ENCODE measurements at regions not wholly inside any gene's neighbourhood (a gene's known extent, or its start where the extent isn't known, plus 50 kb on each side); places are given as distances from the start of the nearest gene placed in this dataset.

GRCh38 chr3:150079029-150079739 is 108.5 kb upstream of the PFN2 start:
- H3K9ac ChIP-seq (ENCODE audit: low read length in 5 of 5), result peak overlapping the region in 1 of 5 donors; percentile 11
- no peak overlapping the region for H3K27ac ChIP-seq (ENCODE audit: low read depth, low read length)
- no peaks in the 10 kb centered on the region for H3K27me3 ChIP-seq (ENCODE audit: control insufficient read depth in 5 of 5, insufficient read depth in 4 of 5, low read length in 5 of 5)
- no peaks in the 10 kb centered on the region for H3K36me3 ChIP-seq (ENCODE audit: control insufficient read depth in 5 of 5, insufficient read depth in 5 of 5, low read length in 5 of 5)
- H3K4me3 ChIP-seq (ENCODE audit: low read depth in 1 of 5, low read length in 5 of 5), result no peak overlapping the region
- peaks cover 0 to 47% (median 7%) of the 10 kb centered on the region in 5 donors for H3K4me1 ChIP-seq (ENCODE audit: control insufficient read depth in 5 of 5, insufficient read depth in 5 of 5, low read length in 5 of 5)
- H3K9me3 ChIP-seq (ENCODE audit: control insufficient read depth in 5 of 5, low read length in 5 of 5), result peaks cover 5 to 15% (median 10%) of the 10 kb centered on the region in 5 donors

DNA sequence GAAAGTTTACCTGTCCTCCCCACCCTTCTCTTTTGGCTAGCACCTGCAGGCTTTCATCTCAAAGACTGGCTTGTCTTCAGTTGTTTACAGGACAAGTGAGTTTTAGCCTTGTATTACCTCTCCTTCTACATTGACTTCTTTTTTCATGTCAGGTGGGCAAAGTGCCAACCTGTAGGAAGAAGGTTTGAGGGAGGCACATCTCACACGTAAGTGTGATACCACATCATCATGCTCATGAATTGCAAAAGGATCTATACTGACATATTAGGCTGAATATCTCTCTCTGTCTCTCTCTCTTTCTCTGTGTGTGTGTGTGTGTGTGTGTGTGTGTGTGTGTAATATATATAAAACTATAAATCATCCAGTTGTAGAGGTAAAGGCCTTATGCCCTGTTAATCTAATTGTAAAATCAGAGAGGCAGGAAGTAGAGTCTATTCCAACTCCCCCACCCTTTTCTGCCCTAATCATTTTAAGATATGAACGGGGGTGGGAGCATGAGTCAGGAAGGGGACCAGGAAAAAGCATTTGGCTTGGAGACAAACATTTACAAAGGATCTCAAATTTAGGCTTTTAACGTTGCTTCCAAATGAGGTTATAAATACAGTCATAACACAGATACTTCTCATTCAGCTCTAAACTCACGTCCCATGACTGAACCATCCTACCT is 107.0 kb upstream of the PFN2 start:
- no peak overlapping the region for H3K9ac ChIP-seq (ENCODE audit: low read length in 5 of 5)
- peaks cover 5 to 15% (median 10%) of the 10 kb centered on the region in 5 donors for H3K9me3 ChIP-seq (ENCODE audit: control insufficient read depth in 5 of 5, low read length in 5 of 5)
- H3K4me1 ChIP-seq (ENCODE audit: control insufficient read depth in 5 of 5, insufficient read depth in 5 of 5, low read length in 5 of 5), result peaks cover 0 to 43% (median 5%) of the 10 kb centered on the region in 5 donors
- H3K27me3 ChIP-seq (ENCODE audit: control insufficient read depth in 5 of 5, insufficient read depth in 4 of 5, low read length in 5 of 5), result no peaks in the 10 kb centered on the region
- H3K36me3 ChIP-seq (ENCODE audit: control insufficient read depth in 5 of 5, insufficient read depth in 5 of 5, low read length in 5 of 5), result no peaks in the 10 kb centered on the region
- H3K27ac ChIP-seq (ENCODE audit: low read depth, low read length), result no peak overlapping the region
- H3K4me3 ChIP-seq (ENCODE audit: low read depth in 1 of 5, low read length in 5 of 5), result no peak overlapping the region

GRCh38 chr3:150077107-150077506 is 106.4 kb upstream of the PFN2 start:
- H3K4me3 ChIP-seq (ENCODE audit: low read depth in 1 of 5, low read length in 5 of 5), result no peak overlapping the region
- H3K27me3 ChIP-seq (ENCODE audit: control insufficient read depth in 5 of 5, insufficient read depth in 4 of 5, low read length in 5 of 5), result no peaks in the 10 kb centered on the region
- no peaks in the 10 kb centered on the region for H3K36me3 ChIP-seq (ENCODE audit: control insufficient read depth in 5 of 5, insufficient read depth in 5 of 5, low read length in 5 of 5)
- peaks cover 0 to 43% (median 5%) of the 10 kb centered on the region in 5 donors for H3K4me1 ChIP-seq (ENCODE audit: control insufficient read depth in 5 of 5, insufficient read depth in 5 of 5, low read length in 5 of 5)
- no peak overlapping the region for H3K27ac ChIP-seq (ENCODE audit: low read depth, low read length)
- H3K9me3 ChIP-seq (ENCODE audit: control insufficient read depth in 5 of 5, low read length in 5 of 5), result peaks cover 5 to 15% (median 10%) of the 10 kb centered on the region in 5 donors
- no peak overlapping the region for H3K9ac ChIP-seq (ENCODE audit: low read length in 5 of 5)

DNA sequence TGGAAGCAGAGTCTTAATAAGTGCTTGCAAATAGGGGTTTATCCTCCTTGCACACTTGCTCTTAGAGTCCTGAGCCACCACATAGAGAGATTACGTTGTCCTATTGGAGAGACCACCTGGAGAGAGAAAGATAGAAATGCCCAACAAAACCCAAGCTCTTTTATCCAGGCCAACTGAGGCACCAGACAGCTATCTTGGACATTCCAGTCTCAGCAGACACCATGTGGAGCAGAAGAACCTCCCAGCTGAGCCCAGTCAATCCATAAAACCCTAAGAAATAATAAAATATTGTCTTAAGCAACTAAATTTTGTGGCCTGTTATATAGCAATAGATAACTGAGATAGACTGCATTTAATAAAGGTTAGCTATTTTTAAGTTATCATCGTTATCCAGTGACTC is 105.7 kb upstream of the PFN2 start:
- Histone ChIP-seq H3K9me3 (ENCODE audit: control insufficient read depth in 5 of 5, low read length in 5 of 5) (peaks cover 5 to 15% (median 10%) of the 10 kb centered on the region in 5 donors), H3K27ac (ENCODE audit: low read depth, low read length) (no peak overlapping the region), H3K36me3 (ENCODE audit: control insufficient read depth in 5 of 5, insufficient read depth in 5 of 5, low read length in 5 of 5) (no peaks in the 10 kb centered on the region), H3K4me3 (ENCODE audit: low read depth in 1 of 5, low read length in 5 of 5) (no peak overlapping the region), H3K9ac (ENCODE audit: low read length in 5 of 5) (no peak overlapping the region), H3K4me1 (ENCODE audit: control insufficient read depth in 5 of 5, insufficient read depth in 5 of 5, low read length in 5 of 5) (peaks cover 0 to 40% (median 5%) of the 10 kb centered on the region in 5 donors), H3K27me3 (ENCODE audit: control insufficient read depth in 5 of 5, insufficient read depth in 4 of 5, low read length in 5 of 5) (no peaks in the 10 kb centered on the region)

- Histone ChIP-seq H3K9me3 (ENCODE audit: control insufficient read depth in 5 of 5, low read length in 5 of 5) (peaks cover 5 to 15% (median 10%) of the 10 kb centered on the region in 5 donors), H3K36me3 (ENCODE audit: control insufficient read depth in 5 of 5, insufficient read depth in 5 of 5, low read length in 5 of 5) (no peaks in the 10 kb centered on the region), H3K27me3 (ENCODE audit: control insufficient read depth in 5 of 5, insufficient read depth in 4 of 5, low read length in 5 of 5) (no peaks in the 10 kb centered on the region), H3K9ac (ENCODE audit: low read length in 5 of 5) (no peak overlapping the region), H3K27ac (ENCODE audit: low read depth, low read length) (no peak overlapping the region), H3K4me1 (ENCODE audit: control insufficient read depth in 5 of 5, insufficient read depth in 5 of 5, low read length in 5 of 5) (peaks cover 0 to 33% (median 5%) of the 10 kb centered on the region in 5 donors), H3K4me3 (ENCODE audit: low read depth in 1 of 5, low read length in 5 of 5) (no peak overlapping the region)
Measured at GRCh38 chr3:150075417-150075865, 104.7 kb upstream of the PFN2 start.

DNA sequence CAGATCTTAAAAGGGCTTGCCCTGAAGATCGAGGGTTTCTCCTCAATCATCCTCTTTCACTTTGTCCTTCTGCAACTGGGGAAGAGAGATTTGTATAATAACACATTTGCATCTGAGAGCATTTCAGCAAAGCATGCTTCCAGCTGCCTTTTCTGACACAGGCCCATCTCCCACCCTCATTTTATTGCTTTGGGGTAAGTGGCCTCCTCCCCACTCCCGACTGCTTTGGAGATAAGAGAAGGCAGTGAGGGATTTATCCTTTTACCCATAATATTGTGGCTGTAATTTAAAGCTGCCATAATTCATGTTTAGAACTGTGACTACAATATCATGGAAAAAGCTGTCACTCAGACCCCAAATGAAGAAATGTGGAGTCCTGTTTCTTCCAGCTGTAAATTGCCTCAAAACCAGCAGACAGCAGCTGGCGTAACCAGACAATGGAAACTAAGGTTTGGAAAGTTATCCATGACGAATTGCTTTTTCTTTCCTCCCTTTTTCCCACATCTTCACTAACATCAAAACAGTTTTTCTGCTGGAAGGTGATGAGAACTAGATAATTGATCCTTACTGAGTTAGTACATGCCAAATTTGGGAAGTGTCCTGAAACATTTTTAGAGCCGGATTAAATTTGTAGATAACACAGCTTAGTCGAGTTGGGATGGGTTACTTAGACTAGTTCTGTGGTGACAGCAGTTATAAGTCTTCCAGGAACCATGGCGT is 104.2 kb upstream of the PFN2 start:
- Histone ChIP-seq H3K27ac (ENCODE audit: low read depth, low read length) (no peak overlapping the region), H3K36me3 (ENCODE audit: control insufficient read depth in 5 of 5, insufficient read depth in 5 of 5, low read length in 5 of 5) (no peaks in the 10 kb centered on the region), H3K4me3 (ENCODE audit: low read depth in 1 of 5, low read length in 5 of 5) (no peak overlapping the region), H3K4me1 (ENCODE audit: control insufficient read depth in 5 of 5, insufficient read depth in 5 of 5, low read length in 5 of 5) (peaks cover 0 to 27% (median 3%) of the 10 kb centered on the region in 5 donors), H3K9ac (ENCODE audit: low read length in 5 of 5) (no peak overlapping the region), H3K9me3 (ENCODE audit: control insufficient read depth in 5 of 5, low read length in 5 of 5) (peaks cover 5 to 15% (median 10%) of the 10 kb centered on the region in 5 donors), H3K27me3 (ENCODE audit: control insufficient read depth in 5 of 5, insufficient read depth in 4 of 5, low read length in 5 of 5) (no peaks in the 10 kb centered on the region)

- Histone ChIP-seq H3K36me3 (ENCODE audit: control insufficient read depth in 5 of 5, insufficient read depth in 5 of 5, low read length in 5 of 5) (no peaks in the 10 kb centered on the region), H3K9ac (ENCODE audit: low read length in 5 of 5) (no peak overlapping the region), H3K27ac (ENCODE audit: low read depth, low read length) (no peak overlapping the region), H3K4me3 (ENCODE audit: low read depth in 1 of 5, low read length in 5 of 5) (no peak overlapping the region), H3K4me1 (ENCODE audit: control insufficient read depth in 5 of 5, insufficient read depth in 5 of 5, low read length in 5 of 5) (peaks cover 0 to 22% (median 0%) of the 10 kb centered on the region in 5 donors), H3K27me3 (ENCODE audit: control insufficient read depth in 5 of 5, insufficient read depth in 4 of 5, low read length in 5 of 5) (no peaks in the 10 kb centered on the region), H3K9me3 (ENCODE audit: control insufficient read depth in 5 of 5, low read length in 5 of 5) (peaks cover 5 to 15% (median 10%) of the 10 kb centered on the region in 5 donors)
Measured at GRCh38 chr3:150074277-150074676, 103.6 kb upstream of the PFN2 start.

GRCh38 chr3:150073513-150073912 is 102.8 kb upstream of the PFN2 start:
- no peak overlapping the region for H3K27ac ChIP-seq (ENCODE audit: low read depth, low read length)
- no peaks in the 10 kb centered on the region for H3K36me3 ChIP-seq (ENCODE audit: control insufficient read depth in 5 of 5, insufficient read depth in 5 of 5, low read length in 5 of 5)
- no peaks in the 10 kb centered on the region for H3K27me3 ChIP-seq (ENCODE audit: control insufficient read depth in 5 of 5, insufficient read depth in 4 of 5, low read length in 5 of 5)

DNA sequence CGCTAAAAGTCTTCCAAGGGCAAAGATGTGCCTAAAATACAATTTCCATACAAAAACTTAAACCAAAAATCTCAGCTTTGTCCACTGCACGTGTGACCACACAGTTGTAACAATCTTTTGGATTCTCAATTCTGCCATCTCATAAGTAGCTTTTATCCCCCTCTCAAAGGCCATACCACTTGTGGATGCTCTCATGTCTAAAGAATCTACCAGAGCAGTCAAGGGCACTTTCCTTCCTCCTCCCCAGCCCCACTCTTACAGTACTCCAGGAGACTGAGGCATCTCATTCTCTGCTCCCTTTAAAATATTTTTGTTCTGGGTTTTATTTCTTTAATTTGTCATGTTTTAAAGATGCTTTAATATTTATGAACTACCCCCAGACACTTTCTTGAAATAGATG is 102.3 kb upstream of the PFN2 start:
- Histone ChIP-seq H3K36me3 (ENCODE audit: control insufficient read depth in 5 of 5, insufficient read depth in 5 of 5, low read length in 5 of 5) (no peaks in the 10 kb centered on the region), H3K4me3 (ENCODE audit: low read depth in 1 of 5, low read length in 5 of 5) (no peak overlapping the region), H3K9me3 (ENCODE audit: control insufficient read depth in 5 of 5, low read length in 5 of 5) (peaks cover 5 to 15% (median 10%) of the 10 kb centered on the region in 5 donors), H3K4me1 (ENCODE audit: control insufficient read depth in 5 of 5, insufficient read depth in 5 of 5, low read length in 5 of 5) (peaks cover 0 to 9% (median 0%) of the 10 kb centered on the region in 5 donors), H3K9ac (ENCODE audit: low read length in 5 of 5) (no peak overlapping the region), H3K27ac (ENCODE audit: low read depth, low read length) (no peak overlapping the region), H3K27me3 (ENCODE audit: control insufficient read depth in 5 of 5, insufficient read depth in 4 of 5, low read length in 5 of 5) (no peaks in the 10 kb centered on the region)

More at GRCh38 chr3:150073513-150073912, 102.8 kb upstream of the PFN2 start:
- Histone ChIP-seq H3K4me1 (ENCODE audit: control insufficient read depth in 5 of 5, insufficient read depth in 5 of 5, low read length in 5 of 5) (peaks cover 0 to 14% (median 0%) of the 10 kb centered on the region in 5 donors), H3K9me3 (ENCODE audit: control insufficient read depth in 5 of 5, low read length in 5 of 5) (peaks cover 5 to 15% (median 10%) of the 10 kb centered on the region in 5 donors), H3K4me3 (ENCODE audit: low read depth in 1 of 5, low read length in 5 of 5) (no peak overlapping the region), H3K9ac (ENCODE audit: low read length in 5 of 5) (no peak overlapping the region)

Measured in subcutaneous abdominal adipose tissue (tissue), 5 donors.